Thoracic aorta (tissue), 2 donors: ENCODE measurements at regions not wholly inside any gene's neighbourhood (a gene's known extent, or its start where the extent isn't known, plus 50 kb on each side); places are given as distances from the start of the nearest gene placed in this dataset.

Experiments used
- ATAC-seq: fragments of 150-250 bp; one replicate; pipeline ENCODE4 v1.8.0; 2017; ENCODE audit warnings: low read depth; ENCODE audit not compliant: insufficient number of reproducible peaks, low FRiP score
- DNase-seq: peaks from one replicate; pipeline ENCODE4 v3.0.0-alpha.2; 2020; ENCODE audit warnings: low spot score
- H3K27ac ChIP-seq, 2 donors: fragments of 200-600 bp; sonication (generic); 1 replicate in 1 of 2; 2 replicates in 1 of 2; pipeline ENCODE4 v1.5.1; 2016; ENCODE audit warnings: mild to moderate bottlenecking in 2 of 2, moderate library complexity in 2 of 2
- H3K27me3 ChIP-seq: fragments of 200-600 bp; sonication (generic); replicated peaks from 2 replicates; pipeline ENCODE4 v1.6.0; 2016; ENCODE audit warnings: mild to moderate bottlenecking; ENCODE audit not compliant: insufficient read depth
- H3K36me3 ChIP-seq: fragments of 200-600 bp; sonication (generic); one replicate; pipeline ENCODE4 v1.5.1; 2016
- H3K4me1 ChIP-seq, 2 donors: fragments of 200-600 bp; sonication (generic); 1 replicate in 1 of 2; 2 replicates in 1 of 2; pipeline versions ENCODE4 v1.5.1 to v1.6.0; 2016; ENCODE audit warnings: low read depth in 2 of 2, mild to moderate bottlenecking in 1 of 2; ENCODE audit not compliant: control insufficient read depth in 1 of 2
- H3K4me3 ChIP-seq: fragments of 200-600 bp; sonication (generic); 2 replicates; pipeline ENCODE4 v1.5.1; 2016; ENCODE audit warnings: mild to moderate bottlenecking
- H3K9me3 ChIP-seq: fragments of 200-600 bp; sonication (generic); 2 replicates; pipeline ENCODE4 v1.5.1; 2016
- CTCF ChIP-seq: fragments of 200-600 bp; sonication (generic); IDR thresholded peaks from one replicate; pipeline ENCODE4 v1.5.1; 2019; ENCODE audit warnings: antibody characterized with exemption

- H3K9me3 ChIP-seq, result no peaks in the 10 kb centered on the region
- H3K4me3 ChIP-seq, result no peak overlapping the region
- no peaks in the 10 kb centered on the region for H3K27me3 ChIP-seq
- H3K36me3 ChIP-seq, result no peaks in the 10 kb centered on the region
- DNase-seq (no peak), ATAC-seq (no peak)
- no peaks in the 10 kb centered on the region for H3K4me1 ChIP-seq
- no peak for TF ChIP-seq CTCF
- H3K27ac ChIP-seq, result no peak overlapping the region
Measured at GRCh38 chr4:125676156-125676555, 361.4 kb downstream of the FAT4 start.

GRCh38 chr4:125676583-125676982, 361.8 kb downstream of the FAT4 start:
- no peak overlapping the region for H3K27ac ChIP-seq
- no peak for TF ChIP-seq CTCF
- no peak for ATAC-seq
- H3K9me3 ChIP-seq, result no peaks in the 10 kb centered on the region
- H3K4me1 ChIP-seq, result peaks cover 0 to 3% of the 10 kb centered on the region in 2 donors
- no peak overlapping the region for H3K4me3 ChIP-seq
- no peak for DNase-seq
- no peaks in the 10 kb centered on the region for H3K27me3 ChIP-seq
- H3K36me3 ChIP-seq, result no peaks in the 10 kb centered on the region

- no peak for TF ChIP-seq CTCF
- peaks cover 0 to 6% of the 10 kb centered on the region in 2 donors for H3K4me1 ChIP-seq
- H3K4me3 ChIP-seq, result no peak overlapping the region
- no peak overlapping the region for H3K27ac ChIP-seq
- H3K9me3 ChIP-seq, result no peaks in the 10 kb centered on the region
- no peak for DNase-seq
- ATAC-seq, result no peak
- no peaks in the 10 kb centered on the region for H3K36me3 ChIP-seq
- H3K27me3 ChIP-seq, result no peaks in the 10 kb centered on the region
Measured at GRCh38 chr4:125677665-125678307, 363.0 kb downstream of the FAT4 start.

- H3K27me3 ChIP-seq, result no peaks in the 10 kb centered on the region
- H3K4me3 ChIP-seq, result no peak overlapping the region
- DNase-seq (no peak), ATAC-seq (no peak)
- no peaks in the 10 kb centered on the region for H3K9me3 ChIP-seq
- H3K4me1 ChIP-seq, result peaks cover 0 to 6% of the 10 kb centered on the region in 2 donors
- H3K36me3 ChIP-seq, result no peaks in the 10 kb centered on the region
- no peak for TF ChIP-seq CTCF
- H3K27ac ChIP-seq, result no peak overlapping the region
Measured at GRCh38 chr4:125679989-125680388, 365.2 kb downstream of the FAT4 start.

- Histone ChIP-seq H3K4me1 (peaks cover 0 to 6% of the 10 kb centered on the region in 2 donors), H3K9me3 (no peaks in the 10 kb centered on the region), H3K4me3 (peak overlapping the region; percentile 38), H3K27me3 (no peaks in the 10 kb centered on the region), H3K27ac (no peak overlapping the region), H3K36me3 (no peaks in the 10 kb centered on the region)
- DNase-seq (no peak), ATAC-seq (no peak)
- no peak for TF ChIP-seq CTCF
Measured at GRCh38 chr4:125681240-125681639, 366.5 kb downstream of the FAT4 start.
